ENCODE measurements at regions not wholly inside any gene's neighbourhood (a gene's known extent, or its start where the extent isn't known, plus 50 kb on each side); places are given as distances from the start of the nearest gene placed in this dataset.
"Not testable (repeated sequence)": the region's sequence is repeated elsewhere in the genome, so short reads cannot be mapped to it uniquely, and the experiment has no call there.

DNA sequence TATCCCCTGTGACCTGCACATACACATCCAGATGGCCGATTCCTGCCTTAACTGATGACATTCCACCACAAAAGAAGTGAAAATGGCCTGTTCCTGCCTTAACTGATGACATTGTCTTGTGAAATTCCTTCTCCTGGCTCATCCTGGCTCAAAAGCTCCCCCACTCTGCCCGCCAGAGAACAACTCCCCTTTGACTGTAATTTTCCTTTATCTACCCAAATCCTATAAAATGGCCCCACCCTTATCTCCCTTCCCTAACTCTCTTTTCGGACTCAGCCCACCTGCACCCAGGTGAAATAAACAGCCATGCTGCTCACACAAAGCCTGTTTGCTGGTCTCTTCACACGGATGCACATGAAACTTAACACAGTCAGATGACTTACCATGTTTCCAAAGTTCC is 403.8 kb downstream of the TBC1D32 start:
- DNase-seq (ENCODE audit: low read depth in 1 of 2, low spot score in 1 of 2) = not testable (repeated sequence)

DNA sequence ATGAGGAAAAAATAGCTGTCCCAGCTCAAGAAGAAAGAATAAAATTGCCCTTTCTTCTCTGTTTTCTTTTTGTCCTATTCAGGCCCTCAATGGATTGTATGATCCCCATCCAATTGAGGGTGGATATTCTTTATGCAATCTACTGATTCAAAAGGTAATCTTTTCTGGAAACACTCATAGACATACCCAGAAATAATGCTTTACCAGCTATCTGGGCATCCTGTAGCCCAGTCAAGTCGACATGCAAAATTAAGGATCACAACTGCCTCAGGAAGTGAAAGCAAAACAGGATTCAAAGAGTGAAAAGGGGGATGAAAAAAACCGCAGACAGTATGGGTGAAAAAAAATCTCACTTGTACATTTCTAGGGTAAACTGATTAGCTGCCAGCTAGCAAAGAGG is 410.1 kb downstream of the TBC1D32 start:
- no peak for DNase-seq (ENCODE audit: low read depth in 1 of 2, low spot score in 1 of 2)

DNA sequence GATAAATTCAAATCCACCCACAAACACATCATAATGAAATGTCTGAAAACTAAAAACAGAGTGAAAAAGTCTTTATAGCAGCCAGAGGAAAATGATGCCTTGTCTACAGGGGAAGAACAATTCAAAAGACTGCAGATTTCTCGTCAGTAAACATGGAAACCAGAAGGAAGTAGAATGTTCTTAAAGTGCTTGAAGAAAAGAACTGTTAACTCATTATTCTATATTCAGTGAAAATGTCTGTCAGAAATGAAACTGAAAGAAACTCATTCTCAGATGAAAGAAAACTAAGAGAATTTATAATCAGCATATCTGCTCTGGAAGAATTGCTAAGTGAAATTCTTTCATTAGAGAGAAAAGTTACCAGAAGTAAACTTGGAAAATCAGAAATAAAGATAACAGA is 416.1 kb downstream of the TBC1D32 start:
- DNase-seq (ENCODE audit: low read depth in 1 of 2, low spot score in 1 of 2) = no peak

DNA sequence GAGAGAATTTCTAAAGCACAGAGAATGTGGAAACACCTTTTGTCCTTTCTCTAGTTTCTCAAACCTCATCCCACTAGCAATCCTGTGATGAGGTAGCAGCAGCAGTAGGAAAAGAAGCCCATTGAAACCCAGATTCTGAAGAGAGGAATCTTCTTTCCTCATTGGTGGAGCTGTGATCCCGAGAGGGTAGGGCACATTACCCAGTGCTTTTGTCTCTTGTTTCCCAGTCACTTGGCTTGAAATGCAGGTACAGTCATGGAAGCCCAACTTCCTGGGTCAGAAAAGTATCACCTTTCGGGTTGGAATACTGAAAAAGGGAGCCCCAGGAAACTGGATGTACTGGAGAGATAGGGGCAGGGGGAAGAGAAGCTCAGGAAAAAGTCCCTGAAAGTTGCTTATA is 417.4 kb downstream of the TBC1D32 start:
- no peak for DNase-seq (ENCODE audit: low read depth in 1 of 2, low spot score in 1 of 2)

DNA sequence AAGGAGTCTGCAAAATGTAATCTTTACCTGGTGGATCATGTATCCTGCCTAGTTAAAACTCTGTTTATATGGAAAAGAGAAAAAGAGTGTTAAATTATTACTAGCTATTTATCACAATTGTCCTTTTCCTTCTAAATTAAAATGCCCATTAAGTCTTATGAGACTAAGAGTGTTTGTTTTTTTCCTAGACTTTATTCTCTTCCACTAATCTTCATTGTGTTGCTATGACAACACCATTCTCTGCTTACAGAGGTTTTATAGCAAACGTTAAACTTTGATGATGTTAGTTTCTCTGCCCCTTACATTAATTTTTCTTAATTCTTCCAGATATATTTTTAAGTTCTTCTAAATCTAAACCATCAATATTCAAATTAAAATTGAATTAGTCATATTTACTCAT is 420.8 kb downstream of the TBC1D32 start:
- no peak for DNase-seq (ENCODE audit: low read depth in 1 of 2, low spot score in 1 of 2)

DNA sequence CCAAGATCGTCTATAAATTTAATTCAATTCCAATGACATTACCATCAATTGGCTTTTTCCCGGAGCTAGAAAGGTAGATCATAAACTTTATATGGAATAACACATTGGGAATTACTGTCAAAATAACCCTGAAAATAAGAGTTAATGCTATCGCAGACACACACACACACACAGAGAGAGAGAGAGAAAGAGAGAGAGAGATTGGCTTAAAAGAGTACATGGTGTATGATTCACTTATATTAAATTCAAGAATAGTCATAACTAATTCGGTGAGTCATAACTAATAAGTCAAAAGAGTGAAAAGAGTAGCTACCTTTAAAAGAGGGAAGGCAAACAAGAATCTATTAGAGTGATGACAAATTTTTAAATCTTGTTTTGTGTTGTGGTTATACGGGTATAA is 425.5 kb downstream of the TBC1D32 start:
- DNase-seq (ENCODE audit: low read depth in 1 of 2, low spot score in 1 of 2) = no peak

DNA sequence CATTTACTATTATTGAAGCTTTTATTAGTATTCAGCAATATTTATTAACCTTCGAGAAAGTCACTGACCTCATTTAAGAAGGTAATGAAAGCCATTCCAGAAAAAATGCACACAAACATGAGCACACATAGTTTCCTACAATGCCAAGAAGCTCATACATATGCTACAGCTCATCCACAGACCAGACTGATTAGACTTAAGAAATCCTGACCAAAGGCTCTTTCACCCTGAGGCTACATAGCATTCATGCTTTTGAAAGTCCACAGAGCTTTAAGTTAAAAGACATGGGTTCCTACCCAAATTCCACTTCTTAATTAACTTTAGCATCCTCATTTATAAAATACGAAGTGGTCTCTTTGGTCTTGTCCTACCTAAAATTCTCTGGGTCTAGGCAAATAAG is 430.4 kb downstream of the TBC1D32 start:
- no peak for DNase-seq (ENCODE audit: low read depth in 1 of 2, low spot score in 1 of 2)

DNA sequence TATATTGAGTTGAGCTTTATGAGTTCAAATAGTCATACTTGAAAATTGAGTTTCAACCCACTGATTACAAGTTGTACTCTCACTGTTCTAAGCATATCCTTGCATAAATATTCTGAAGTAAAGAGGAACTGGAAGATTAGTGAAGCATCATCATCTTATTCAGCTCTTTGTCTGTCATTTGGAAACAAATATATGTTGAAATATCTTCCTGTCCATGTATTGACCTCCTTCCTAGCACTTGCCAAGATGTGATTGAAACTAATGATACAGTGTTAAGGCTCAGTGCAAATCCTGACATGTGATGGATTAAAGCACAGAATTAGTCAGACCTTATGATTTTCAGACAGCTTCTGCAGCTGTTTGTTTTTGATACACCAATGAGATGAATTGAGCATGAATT is 434.3 kb downstream of the TBC1D32 start:
- no peak for DNase-seq (ENCODE audit: low read depth in 1 of 2, low spot score in 1 of 2)

DNA sequence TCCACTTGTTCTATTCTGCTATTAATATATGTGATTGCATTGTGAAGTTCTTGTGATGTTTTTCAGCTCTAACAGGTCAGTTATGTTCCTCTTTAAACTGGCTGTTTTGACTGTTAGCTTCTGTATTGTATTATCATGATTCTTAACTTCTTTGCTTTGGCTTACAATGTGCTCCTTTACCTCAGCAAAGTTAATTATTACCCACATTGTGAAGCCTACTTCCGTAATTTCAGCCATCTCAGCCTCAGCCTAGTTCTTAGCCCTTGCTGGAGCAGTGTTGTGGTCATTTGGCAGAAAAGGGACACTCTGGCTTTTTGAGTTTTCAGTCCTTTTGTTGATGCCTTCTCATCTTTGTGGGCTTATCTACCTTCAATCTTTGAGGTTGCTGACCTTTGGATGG is 440.2 kb downstream of the TBC1D32 start:
- DNase-seq (ENCODE audit: low read depth in 1 of 2, low spot score in 1 of 2) = no peak

DNA sequence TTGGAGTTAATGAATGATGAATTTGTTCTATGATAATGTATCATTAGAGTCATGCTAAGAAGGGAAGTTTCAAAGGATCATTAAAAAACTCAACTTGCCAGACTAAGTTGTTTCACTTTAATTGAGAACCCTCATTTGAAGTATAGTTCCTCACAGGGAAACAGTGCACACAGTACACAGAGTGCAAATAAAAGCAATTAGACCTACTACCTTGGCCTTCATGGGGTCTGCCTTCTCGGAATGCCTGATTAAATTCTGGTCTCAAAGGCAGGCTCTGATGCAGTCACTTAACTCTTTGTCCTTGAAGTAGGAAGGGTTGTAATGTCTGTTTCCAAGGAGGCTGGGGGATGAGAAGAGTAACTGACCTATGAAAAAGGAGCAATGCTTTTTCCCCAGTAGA is 457.3 kb downstream of the TBC1D32 start:
- DNase-seq (ENCODE audit: low read depth in 1 of 2, low spot score in 1 of 2) = no peak

DNA sequence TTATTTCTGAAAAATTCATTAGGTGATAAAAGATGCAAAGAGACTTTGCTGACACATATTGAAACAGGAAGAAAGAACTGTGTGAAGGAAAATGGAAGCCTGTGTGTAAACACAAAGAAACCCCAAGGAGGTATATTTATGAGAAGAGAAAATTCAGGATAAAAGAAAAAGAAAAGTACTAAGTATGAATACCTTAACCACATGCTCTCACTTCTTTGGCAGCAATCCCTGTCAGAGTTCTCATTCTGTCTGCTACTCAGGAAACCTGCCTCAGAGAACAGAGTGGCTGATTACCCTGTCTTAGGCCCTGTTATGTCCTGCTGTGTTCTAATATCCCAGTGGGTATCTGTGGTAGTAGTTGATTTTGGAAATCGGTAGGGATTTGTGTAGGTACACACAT is 457.9 kb downstream of the TBC1D32 start:
- no peak for DNase-seq (ENCODE audit: low read depth in 1 of 2, low spot score in 1 of 2)

DNA sequence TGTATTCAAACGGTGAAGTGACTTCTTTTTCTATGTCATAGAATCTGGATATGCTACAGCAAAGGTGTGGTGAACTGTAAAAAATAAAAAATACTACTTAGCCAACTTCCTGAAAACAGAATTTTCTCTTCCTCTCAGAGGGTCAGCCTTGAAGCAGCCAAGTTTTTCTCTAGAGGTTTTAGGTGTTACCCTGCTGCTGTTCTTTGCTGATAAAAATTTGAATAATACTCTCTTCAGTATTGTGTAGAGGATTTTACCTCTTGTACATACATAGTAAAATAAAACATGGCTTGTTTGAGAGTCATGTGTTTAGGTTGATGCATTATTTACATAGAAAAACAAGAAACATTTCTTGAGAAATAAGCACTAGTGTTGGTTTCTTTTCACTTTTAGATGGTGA is 458.4 kb downstream of the TBC1D32 start:
- no peak for DNase-seq (ENCODE audit: low read depth in 1 of 2, low spot score in 1 of 2)

DNA sequence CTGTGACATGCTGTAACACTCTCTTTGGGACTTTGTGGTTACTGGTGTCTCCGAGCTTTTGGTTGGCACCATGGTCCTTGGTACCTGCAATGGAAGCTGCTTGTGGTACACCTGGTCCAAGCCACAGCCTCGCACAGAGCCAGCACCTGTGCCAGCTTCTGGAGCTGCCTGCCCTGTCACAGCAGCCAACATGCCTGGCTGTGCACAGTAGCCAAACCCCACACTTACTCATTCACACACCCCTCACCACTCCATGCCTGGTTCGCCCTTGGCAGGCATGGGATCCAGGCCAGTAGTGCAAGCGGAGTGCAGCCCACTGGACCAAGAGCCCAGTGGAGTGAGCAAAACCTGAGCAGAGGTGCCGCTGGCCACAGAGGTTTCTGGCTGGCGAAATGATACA is 459.9 kb downstream of the TBC1D32 start:
- DNase-seq (ENCODE audit: low read depth in 1 of 2, low spot score in 1 of 2) = no peak

DNA sequence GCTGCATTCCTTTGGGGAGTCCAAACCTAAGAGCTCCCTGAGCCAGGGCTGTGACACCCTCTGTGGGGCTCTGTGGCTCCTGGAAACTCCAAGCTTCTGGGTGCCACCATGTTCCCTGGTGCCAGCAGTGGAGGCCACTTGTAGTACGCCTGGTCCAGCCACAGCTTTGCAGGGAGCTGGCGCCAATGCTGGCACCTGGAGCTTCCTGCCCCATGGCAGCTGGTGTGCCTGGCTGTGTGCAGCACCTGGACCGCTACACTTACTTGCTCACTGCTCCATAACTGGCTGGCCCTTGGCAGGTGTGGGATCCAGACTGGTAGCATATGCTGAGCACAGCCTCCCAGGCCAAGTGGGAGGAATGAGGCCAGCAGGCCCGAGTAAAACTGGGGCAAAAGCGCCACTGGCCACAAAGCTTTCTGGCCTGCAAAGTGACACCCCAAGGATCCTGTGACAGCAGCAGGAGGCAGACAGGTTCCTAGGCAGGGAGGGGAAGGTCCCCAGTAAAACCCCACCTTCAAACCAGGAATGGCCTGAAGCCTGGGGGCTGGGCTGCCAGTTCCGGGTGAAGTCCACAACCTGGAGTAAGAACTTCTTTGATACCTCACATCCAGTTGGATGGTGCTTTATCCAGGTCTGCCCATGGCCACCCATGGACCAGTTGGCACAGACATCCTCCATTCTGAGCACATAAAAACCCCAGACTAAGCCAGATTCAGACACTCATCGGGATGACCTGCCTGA is 461.0 kb downstream of the TBC1D32 start:
- DNase-seq (ENCODE audit: low read depth in 1 of 2, low spot score in 1 of 2) = no peak

DNA sequence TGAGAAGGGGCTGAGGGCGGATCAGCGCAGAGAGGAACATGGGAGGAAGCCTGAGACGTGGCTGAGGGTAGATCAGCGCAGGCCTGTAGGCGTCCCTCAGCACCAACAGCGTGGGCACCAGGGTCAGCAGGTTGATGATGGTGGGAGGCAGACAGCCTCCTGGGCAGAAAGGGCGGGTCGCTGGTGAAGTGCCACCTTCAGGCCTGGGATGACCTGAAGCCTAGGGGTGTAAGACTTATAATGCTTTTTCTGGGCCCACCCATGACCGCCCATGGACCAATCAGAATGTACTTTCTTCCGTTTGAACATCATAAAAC is 462.1 kb downstream of the TBC1D32 start:
- DNase-seq (ENCODE audit: low read depth in 1 of 2, low spot score in 1 of 2) = no peak

DNA sequence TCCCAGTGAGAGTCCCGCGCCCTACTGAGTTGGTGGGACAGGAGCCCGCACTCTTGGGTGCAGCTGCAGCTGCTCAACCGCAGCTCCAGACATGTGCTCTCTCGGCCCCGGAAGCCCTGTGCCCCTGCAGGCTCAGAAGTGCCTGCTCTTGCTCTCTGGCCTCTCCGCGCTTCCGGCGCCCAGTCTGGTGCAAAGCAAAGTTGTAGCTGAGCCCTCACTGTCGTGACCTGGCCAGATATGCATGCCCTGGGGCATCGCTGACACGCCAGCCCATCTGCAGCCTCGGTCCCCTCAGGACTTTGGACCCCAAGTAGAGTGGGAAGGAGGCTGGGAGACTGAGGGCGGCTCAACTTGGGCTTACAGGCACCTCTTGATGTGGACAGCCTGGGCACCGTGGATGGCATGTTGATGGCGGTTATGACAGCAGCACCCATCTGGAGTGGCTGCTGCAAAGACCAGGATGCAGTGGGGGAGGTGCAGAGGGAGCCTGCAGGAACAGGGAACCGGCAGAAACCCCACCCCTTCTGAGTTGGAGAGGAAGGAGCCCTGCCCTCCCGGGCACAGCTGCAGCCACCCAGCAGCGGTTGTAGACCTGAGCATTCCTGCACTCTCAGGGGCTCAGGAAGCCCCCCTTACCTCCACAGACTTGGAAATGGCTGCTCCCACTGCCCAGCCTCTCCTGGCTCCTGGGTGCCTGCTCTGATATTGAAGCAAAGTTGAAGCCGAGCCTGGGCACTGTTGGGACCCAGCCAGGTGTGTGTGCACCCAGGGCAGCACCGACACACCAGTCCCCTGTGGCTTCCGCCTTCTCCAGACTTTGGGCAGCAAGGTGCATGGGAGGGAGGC is 462.6 kb downstream of the TBC1D32 start:
- DNase-seq (ENCODE audit: low read depth in 1 of 2, low spot score in 1 of 2) = no peak

DNA sequence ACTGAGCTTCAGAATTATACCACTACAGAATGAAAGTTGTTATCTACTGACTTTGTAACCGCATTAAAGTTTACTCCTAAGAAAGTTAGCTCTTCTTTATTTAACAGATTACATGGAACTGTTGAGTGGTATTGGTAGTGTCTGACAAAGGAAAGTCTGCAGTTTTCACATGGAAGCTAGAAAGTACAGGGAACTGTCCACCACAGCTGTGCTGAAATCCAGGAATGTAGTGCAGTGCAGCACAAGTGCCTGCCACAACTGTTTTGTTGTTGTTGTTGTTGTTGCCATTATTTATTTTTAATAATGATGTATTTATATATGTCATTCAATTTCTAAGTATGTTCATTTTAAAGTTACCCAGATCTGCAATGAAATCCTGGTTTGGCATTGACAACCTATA is 464.9 kb downstream of the TBC1D32 start:
- no peak for DNase-seq (ENCODE audit: low read depth in 1 of 2, low spot score in 1 of 2)

DNA sequence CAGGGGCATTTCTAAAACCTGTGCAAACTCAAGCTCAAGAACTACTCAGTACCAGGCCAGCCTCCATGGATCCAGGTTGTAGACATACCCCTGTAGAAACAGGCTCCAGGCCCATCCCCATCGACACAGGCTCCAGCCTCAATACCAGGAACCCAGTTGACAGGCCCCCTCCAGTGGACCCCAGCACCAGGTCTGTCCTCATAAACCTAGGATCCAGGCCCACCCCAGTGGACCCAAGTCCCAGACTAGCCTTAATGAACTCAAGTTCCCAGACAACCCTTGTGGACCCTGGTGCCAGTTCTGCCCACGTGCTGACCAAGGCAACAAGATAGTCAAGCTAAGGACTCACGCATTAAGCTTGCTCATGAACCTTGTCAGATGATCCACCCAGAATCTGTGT is 476.9 kb downstream of the TBC1D32 start:
- DNase-seq (ENCODE audit: low read depth in 1 of 2, low spot score in 1 of 2) = no peak

DNA sequence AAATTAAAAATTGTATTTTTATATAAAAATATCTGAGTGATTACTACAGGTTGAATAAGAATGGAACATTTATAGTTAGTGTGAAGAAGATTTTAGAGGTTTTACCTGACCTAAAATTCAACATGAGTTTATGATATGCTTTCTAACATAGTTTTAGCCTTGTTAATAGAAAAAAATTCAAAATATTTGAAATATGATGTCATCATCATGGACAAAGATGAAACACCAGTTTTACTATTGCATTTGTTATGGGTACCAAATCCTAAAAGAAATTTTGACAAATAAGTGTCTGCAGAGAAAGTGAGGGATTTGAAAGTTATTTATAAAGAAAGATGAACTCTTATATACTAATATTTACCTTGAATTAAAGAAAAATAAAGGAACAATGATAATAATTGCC is 479.7 kb downstream of the TBC1D32 start:
- no peak for DNase-seq (ENCODE audit: low read depth in 1 of 2, low spot score in 1 of 2)

DNA sequence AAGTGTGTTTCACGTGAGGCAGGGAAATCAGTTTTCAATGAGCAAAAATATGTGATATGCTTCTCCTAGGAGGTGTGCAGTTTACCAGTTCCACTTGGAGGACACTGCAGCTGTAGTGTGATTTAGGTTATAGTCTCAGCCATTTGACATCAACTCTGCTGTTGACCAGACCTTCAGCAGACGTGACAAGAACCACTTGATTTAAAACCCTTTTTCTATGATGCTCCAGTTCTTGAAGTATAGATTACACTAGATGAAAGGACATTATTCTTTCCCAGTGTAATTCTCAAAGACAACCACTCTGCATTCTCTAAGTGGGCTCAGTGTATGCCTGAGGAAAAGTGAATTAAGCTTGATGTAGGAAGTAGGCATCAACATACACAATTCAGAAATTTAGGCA is 480.8 kb downstream of the TBC1D32 start:
- DNase-seq (ENCODE audit: low read depth in 1 of 2, low spot score in 1 of 2) = no peak

DNA sequence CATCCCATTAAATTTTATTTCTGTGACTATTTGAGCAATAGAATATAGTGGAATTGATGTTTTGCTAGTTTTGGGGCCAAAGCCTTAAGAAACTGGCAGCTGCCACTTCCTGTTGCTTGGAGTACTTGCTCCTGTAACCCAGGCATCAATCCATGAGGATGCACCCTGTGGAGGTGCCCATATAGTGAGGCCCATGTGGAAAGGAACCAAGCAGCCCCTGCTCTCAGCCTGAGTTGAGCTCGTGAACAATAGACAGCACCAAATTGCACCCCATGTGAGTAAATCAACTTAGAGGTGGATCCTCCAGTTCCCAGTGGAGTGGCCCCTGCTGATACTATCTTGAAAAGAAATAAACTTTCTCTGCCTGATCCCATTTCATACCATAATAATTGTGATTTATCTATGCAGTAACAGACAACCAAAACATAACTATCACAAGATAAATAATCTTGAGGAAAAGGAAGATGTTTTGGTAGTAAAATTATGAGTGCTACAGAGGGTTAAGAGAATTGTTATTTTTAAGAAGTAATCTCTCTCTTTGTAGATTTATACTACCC is 481.9 kb downstream of the TBC1D32 start:
- no peak for DNase-seq (ENCODE audit: low read depth in 1 of 2, low spot score in 1 of 2)

DNA sequence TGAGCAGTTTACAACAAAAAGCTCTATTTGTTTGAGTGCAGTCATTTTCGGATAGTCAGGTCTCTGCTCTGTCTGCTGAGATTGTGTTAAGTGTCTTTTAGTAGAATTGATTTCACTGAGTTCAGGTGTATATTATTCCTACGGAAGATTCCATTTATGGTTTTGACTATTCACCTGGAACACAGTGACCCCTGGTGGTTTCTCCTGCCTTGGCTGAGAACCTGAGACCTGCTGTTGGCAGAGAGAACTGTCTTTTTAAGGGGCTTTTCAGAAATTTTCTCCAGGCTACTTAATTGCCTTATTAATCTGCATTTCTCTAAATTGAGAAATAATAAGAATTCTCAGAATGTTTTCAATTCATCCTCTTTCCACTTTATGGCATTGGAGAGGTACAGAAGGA is 508.0 kb downstream of the TBC1D32 start:
- no peak for DNase-seq (ENCODE audit: low read depth in 1 of 2, low spot score in 1 of 2)

DNA sequence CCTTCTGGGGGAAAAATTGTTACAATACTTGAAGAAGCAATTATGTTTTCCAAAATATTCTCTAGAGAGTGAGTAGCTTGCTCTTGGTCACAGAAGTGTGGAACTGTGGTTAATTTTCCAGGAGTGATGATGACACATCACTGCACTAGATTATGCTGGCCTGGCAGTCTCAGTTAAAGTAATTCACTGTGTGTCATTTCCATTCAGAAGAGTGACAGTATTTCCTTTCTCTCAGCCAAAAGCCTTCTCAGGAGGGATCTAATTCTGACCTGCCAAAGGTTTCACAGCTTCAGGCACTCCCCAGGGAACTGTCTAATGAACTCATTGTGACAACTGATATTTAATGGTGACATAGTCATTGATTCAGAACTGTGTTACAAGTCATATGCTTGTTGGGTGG is 517.5 kb downstream of the TBC1D32 start:
- DNase-seq (ENCODE audit: low read depth in 1 of 2, low spot score in 1 of 2) = no peak
